Heart left ventricle (tissue), 13 donors: ENCODE measurements at regions not wholly inside any gene's neighbourhood (a gene's known extent, or its start where the extent isn't known, plus 50 kb on each side); places are given as distances from the start of the nearest gene placed in this dataset.

Experiments used
- POLR2A ChIP-seq, 2 donors: fragments of 450-650 bp; IDR thresholded peaks; one replicate each; pipeline ENCODE4 v1.6.1; 2017; ENCODE audit warnings: antibody characterized with exemption in 2 of 2, mild to moderate bottlenecking in 2 of 2, moderate library complexity in 2 of 2
- TF ChIP-seq, protein P1 (sequence below), 12 donors: fragments of 200-600 bp; sonication (generic) in 4 of 12; IDR thresholded peaks; one replicate each; pipeline versions ENCODE4 v1.5.0 to v1.8.0; 2018 to 2022; ENCODE audit warnings: antibody characterized with exemption in 12 of 12, mild to moderate bottlenecking in 5 of 12
- donor health status: ischemic (EF 13 %, LVEDD 7.1; RV severe dilation, severe dysfunction).
- donor health status: DM: no; HTN: yes; CAD: no.
- donor health status: DM: no; HTN: no; CAD: no.
- donor health status: ischemic (EF 25% LVEDD 6.9; RV normal size, moderate dysfunction).
- donor health status: ischemic (EF 25% LVEDD 5.7; RV mildly dilated, moderate dysfunction).
- donor health status: ischemic (EF 35%, LVEDD 5.7; RV mildly dilated, moderate dysfunction).
- donor health status: nonischemic (EF 11% LVEDD 7.7; RV severe dilation, severe dysfunction).
- donor health status: DM: yes; HTN: yes; CAD: no.
- donor health status: PGD.
- donor health status: ischemic (EF 29% LVEDD 5.4; RV normal size, mild dysfunction).
- donor health status: nonischemic (EF 23%, LVEDD 6.1; RV moderate dilation, normal function).

DNA sequence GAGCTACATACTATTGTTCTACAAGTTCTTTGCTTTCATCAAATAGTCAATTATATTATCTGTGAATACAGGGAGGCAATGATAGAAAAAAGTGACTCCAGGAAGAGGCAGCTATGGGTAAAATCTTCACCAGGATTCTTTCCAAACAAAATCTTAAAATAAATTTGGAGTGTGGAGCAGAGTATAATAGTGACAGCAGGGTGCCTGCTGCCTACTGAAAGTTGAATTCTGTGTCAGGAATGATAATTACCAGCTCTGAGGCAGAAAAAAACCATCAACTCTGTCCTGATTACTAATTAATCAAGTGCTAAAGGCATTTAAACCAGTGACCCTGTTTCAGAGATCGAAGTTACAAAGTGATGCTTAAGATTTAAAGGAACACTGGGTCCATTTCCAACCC lies 148.0 kb downstream of the DIPK2A start:
- TF ChIP-seq, protein P1, sequence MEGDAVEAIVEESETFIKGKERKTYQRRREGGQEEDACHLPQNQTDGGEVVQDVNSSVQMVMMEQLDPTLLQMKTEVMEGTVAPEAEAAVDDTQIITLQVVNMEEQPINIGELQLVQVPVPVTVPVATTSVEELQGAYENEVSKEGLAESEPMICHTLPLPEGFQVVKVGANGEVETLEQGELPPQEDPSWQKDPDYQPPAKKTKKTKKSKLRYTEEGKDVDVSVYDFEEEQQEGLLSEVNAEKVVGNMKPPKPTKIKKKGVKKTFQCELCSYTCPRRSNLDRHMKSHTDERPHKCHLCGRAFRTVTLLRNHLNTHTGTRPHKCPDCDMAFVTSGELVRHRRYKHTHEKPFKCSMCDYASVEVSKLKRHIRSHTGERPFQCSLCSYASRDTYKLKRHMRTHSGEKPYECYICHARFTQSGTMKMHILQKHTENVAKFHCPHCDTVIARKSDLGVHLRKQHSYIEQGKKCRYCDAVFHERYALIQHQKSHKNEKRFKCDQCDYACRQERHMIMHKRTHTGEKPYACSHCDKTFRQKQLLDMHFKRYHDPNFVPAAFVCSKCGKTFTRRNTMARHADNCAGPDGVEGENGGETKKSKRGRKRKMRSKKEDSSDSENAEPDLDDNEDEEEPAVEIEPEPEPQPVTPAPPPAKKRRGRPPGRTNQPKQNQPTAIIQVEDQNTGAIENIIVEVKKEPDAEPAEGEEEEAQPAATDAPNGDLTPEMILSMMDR (IDR thresholded peaks at IDR 0.05) = no peak
- TF ChIP-seq POLR2A (IDR thresholded peaks at IDR 0.05) = no peak
